SU-DHL-6 (cell line): ENCODE measurements at regions not wholly inside any gene's neighbourhood (a gene's known extent, or its start where the extent isn't known, plus 50 kb on each side); places are given as distances from the start of the nearest gene placed in this dataset.

Source experiments
- H2AFZ ChIP-seq: fragments of 200-600 bp; sonication (generic); 2 replicates; pipeline ENCODE4 v1.6.1; 2014; ENCODE audit warnings: low read depth, mild to moderate bottlenecking, moderate library complexity, mixed read lengths, antibody characterized with exemption, low read length; ENCODE audit not compliant: severe bottlenecking
- H3F3A ChIP-seq: fragments of 200-600 bp; shearing (Covaris generic); 2 replicates; pipeline ENCODE4 v1.6.0; 2016; ENCODE audit warnings: antibody characterized with exemption, mild to moderate bottlenecking; ENCODE audit not compliant: insufficient read depth
- H3K27ac ChIP-seq: fragments of 200-600 bp; sonication (generic); 2 replicates; pipeline ENCODE4 v1.5.1; 2016; ENCODE audit warnings: low read depth, mild to moderate bottlenecking, low read length, moderate library complexity, mixed read lengths
- H3K27me3 ChIP-seq: fragments of 200-600 bp; sonication (generic), shearing (Covaris generic); 2 replicates; pipeline ENCODE4 v1.6.0; 2014; ENCODE audit warnings: mild to moderate bottlenecking, low read length
- H3K36me3 ChIP-seq: fragments of 200-600 bp; sonication (generic); 2 replicates; pipeline ENCODE4 v1.6.1; 2014; ENCODE audit warnings: mild to moderate bottlenecking, low read length, mixed read lengths
- H3K4me2 ChIP-seq: fragments of 300-600, 200-600 bp; shearing (Covaris generic), sonication (generic); 2 replicates; pipeline ENCODE4 v1.6.0; 2014; ENCODE audit warnings: low read length, low read depth, mild to moderate bottlenecking; ENCODE audit not compliant: poor library complexity, severe bottlenecking
- H3K4me3 ChIP-seq: fragments of 200-600 bp; sonication (generic); 2 replicates; pipeline ENCODE4 v1.5.1; 2014; ENCODE audit warnings: antibody characterized with exemption, low read length, mild to moderate bottlenecking, mixed read lengths; ENCODE audit not compliant: insufficient read depth, poor library complexity, severe bottlenecking
- H3K79me2 ChIP-seq: fragments of 200-600 bp; sonication (generic); 2 replicates; pipeline ENCODE4 v1.6.1; 2014; ENCODE audit warnings: mild to moderate bottlenecking, low read length, moderate library complexity; ENCODE audit not compliant: insufficient read depth
- H3K9ac ChIP-seq: fragments of 200-600 bp; sonication (generic); 2 replicates; pipeline ENCODE4 v1.7.0; 2014; ENCODE audit warnings: mild to moderate bottlenecking, low read length
- H3K9me2 ChIP-seq: fragments of 200-600 bp; sonication (generic); replicated peaks from 2 replicates; pipeline ENCODE4 v1.6.1; 2014; ENCODE audit warnings: low read length; ENCODE audit not compliant: insufficient read depth
- H3K9me3 ChIP-seq: fragments of 200-600 bp; sonication (generic); 2 replicates; pipeline ENCODE4 v1.6.1; 2014; ENCODE audit warnings: low read length, mixed read lengths; ENCODE audit not compliant: insufficient read depth
- H4K20me1 ChIP-seq: fragments of 200-600 bp; sonication (generic); 2 replicates; pipeline ENCODE4 v1.6.1; 2014; ENCODE audit warnings: low read depth, mild to moderate bottlenecking, antibody characterized with exemption, low read length, moderate library complexity, mixed read lengths
- EZH2phosphoT487 ChIP-seq: fragments of 200-600 bp; sonication (generic), shearing (Covaris generic); conservative IDR thresholded peaks from 2 replicates; pipeline ENCODE4 v1.6.1; 2018; ENCODE audit warnings: mild to moderate bottlenecking, antibody characterized with exemption, low read length, moderate library complexity, mixed read lengths
- TF ChIP-seq, protein P1 (sequence below): fragments of 200-600 bp; sonication (generic); IDR thresholded peaks from one replicate; pipeline ENCODE4 v1.5.1; 2017; ENCODE audit warnings: antibody characterized with exemption, mild to moderate bottlenecking, low read length, moderate library complexity; ENCODE audit not compliant: insufficient read depth, poor library complexity, severe bottlenecking

DNA sequence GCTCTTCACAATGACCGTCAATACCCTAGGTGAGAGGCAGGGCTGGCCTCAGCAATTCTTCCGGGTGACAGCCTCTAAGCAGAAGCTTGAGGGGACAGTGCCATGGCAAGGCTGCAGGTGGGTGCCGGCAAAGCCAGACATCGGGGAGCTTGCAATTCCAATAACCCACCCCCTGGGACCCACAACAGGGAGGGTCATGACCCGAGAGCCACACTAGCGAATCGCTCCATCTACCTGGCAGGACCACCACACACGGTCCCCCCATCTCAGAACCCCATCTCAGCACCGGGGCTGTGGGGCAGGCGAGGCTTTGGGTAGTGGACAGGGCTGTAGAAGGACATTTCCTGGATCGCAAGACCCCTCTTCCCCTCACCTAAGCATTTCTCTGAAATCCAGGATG lies 177.2 kb downstream of the ACKR3 start:
- Histone ChIP-seq H3K9me2 (no peaks in the 10 kb centered on the region), H3K4me2 (no peak overlapping the region), H3K27ac (no peak overlapping the region), H3F3A (no peaks in the 10 kb centered on the region), H3K79me2 (no peaks in the 10 kb centered on the region), H3K4me3 (no peak overlapping the region), H4K20me1 (no peaks in the 10 kb centered on the region), H3K9me3 (no peaks in the 10 kb centered on the region), H3K9ac (no peak overlapping the region), H2AFZ (no peak overlapping the region), H3K36me3 (no peaks in the 10 kb centered on the region), H3K27me3 (no peaks in the 10 kb centered on the region)
- TF ChIP-seq, protein P1, sequence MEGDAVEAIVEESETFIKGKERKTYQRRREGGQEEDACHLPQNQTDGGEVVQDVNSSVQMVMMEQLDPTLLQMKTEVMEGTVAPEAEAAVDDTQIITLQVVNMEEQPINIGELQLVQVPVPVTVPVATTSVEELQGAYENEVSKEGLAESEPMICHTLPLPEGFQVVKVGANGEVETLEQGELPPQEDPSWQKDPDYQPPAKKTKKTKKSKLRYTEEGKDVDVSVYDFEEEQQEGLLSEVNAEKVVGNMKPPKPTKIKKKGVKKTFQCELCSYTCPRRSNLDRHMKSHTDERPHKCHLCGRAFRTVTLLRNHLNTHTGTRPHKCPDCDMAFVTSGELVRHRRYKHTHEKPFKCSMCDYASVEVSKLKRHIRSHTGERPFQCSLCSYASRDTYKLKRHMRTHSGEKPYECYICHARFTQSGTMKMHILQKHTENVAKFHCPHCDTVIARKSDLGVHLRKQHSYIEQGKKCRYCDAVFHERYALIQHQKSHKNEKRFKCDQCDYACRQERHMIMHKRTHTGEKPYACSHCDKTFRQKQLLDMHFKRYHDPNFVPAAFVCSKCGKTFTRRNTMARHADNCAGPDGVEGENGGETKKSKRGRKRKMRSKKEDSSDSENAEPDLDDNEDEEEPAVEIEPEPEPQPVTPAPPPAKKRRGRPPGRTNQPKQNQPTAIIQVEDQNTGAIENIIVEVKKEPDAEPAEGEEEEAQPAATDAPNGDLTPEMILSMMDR = no peak
- no peak for TF ChIP-seq EZH2phosphoT487

DNA sequence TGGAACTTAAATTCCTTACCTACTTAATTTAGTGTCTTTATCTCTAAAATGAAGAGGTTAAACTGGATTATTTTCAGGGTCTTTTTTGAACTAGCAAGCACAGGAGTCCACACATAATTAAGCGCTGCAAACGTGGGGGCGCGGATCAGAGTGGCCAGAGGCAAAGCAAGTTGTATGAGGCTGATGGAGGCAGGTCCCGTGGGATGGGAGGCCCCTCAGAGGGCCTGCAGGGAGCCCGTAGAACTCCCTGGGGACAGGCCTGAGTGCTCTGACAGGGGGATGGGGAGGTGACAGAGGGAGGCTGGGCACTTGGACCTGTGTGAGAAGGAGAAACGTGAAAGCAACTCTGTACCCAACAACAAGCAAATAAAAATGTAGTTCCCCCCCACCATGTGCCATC lies 177.8 kb downstream of the ACKR3 start:
- Histone ChIP-seq H4K20me1 (no peaks in the 10 kb centered on the region), H3K4me2 (no peak overlapping the region), H3K9ac (no peak overlapping the region)

DNA sequence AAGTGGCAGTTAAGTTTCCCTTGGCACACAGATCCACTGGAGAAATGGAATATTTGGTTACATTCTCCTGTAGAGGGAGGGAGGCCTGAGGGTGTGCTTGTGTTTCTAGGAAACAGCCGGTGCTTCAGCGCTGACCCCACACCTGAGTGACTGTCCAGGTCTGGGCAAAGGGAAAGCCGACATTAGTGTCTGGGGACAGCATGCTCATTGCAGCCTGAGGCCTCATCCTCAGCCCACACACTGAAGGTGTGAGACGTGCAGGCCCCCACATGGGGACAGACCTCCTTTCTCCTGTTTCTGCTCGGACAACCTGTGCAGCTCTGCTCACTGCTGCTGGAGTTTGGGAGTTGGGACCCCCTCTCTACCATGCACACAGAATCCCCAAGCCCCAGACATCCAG lies 178.3 kb downstream of the ACKR3 start:
- Histone ChIP-seq H3K9me2 (no peaks in the 10 kb centered on the region), H3K4me3 (no peak overlapping the region), H3K4me2 (no peak overlapping the region), H3K9ac (no peak overlapping the region), H2AFZ (no peak overlapping the region), H3K36me3 (no peaks in the 10 kb centered on the region), H3K79me2 (no peaks in the 10 kb centered on the region), H3K9me3 (no peaks in the 10 kb centered on the region), H3K27me3 (no peaks in the 10 kb centered on the region), H3F3A (no peaks in the 10 kb centered on the region), H4K20me1 (no peaks in the 10 kb centered on the region), H3K27ac (no peak overlapping the region)
- TF ChIP-seq, protein P1 = no peak
- no peak for TF ChIP-seq EZH2phosphoT487

More for the DNA sequence above, 177.8 kb downstream of the ACKR3 start:
- no peaks in the 10 kb centered on the region for H3K9me2 ChIP-seq
- no peak overlapping the region for H2AFZ ChIP-seq
- H3K9me3 ChIP-seq = no peaks in the 10 kb centered on the region
- H3K36me3 ChIP-seq = no peaks in the 10 kb centered on the region
- no peak overlapping the region for H3K4me3 ChIP-seq
- no peaks in the 10 kb centered on the region for H3K27me3 ChIP-seq
- no peaks in the 10 kb centered on the region for H3F3A ChIP-seq
- TF ChIP-seq EZH2phosphoT487 = no peak
- TF ChIP-seq, protein P1 = no peak
- no peaks in the 10 kb centered on the region for H3K79me2 ChIP-seq
- H3K27ac ChIP-seq = no peak overlapping the region
